ENCODE measurements at regions not wholly inside any gene's neighbourhood (a gene's known extent, or its start where the extent isn't known, plus 50 kb on each side); places are given as distances from the start of the nearest gene placed in this dataset.

GRCh38 chr6:19587238-19587942, 249.8 kb upstream of the ID4 start:
- no peak overlapping the region for H3K4me2 ChIP-seq
- H4K20me1 ChIP-seq (ENCODE audit: insufficient read depth) = no peaks in the 10 kb centered on the region
- H3K79me2 ChIP-seq (ENCODE audit: insufficient read depth) = no peaks in the 10 kb centered on the region
- no peak for DNase-seq
- no peaks in the 10 kb centered on the region for H3K27me3 ChIP-seq (ENCODE audit: insufficient read depth)
- no peaks in the 10 kb centered on the region for H3F3A ChIP-seq (replicated peaks; ENCODE audit: insufficient read depth)
- H3K27ac ChIP-seq (ENCODE audit: low read depth in 2 of 2, low read length in 1 of 2) = no peak overlapping the region
- TF ChIP-seq, protein P1, sequence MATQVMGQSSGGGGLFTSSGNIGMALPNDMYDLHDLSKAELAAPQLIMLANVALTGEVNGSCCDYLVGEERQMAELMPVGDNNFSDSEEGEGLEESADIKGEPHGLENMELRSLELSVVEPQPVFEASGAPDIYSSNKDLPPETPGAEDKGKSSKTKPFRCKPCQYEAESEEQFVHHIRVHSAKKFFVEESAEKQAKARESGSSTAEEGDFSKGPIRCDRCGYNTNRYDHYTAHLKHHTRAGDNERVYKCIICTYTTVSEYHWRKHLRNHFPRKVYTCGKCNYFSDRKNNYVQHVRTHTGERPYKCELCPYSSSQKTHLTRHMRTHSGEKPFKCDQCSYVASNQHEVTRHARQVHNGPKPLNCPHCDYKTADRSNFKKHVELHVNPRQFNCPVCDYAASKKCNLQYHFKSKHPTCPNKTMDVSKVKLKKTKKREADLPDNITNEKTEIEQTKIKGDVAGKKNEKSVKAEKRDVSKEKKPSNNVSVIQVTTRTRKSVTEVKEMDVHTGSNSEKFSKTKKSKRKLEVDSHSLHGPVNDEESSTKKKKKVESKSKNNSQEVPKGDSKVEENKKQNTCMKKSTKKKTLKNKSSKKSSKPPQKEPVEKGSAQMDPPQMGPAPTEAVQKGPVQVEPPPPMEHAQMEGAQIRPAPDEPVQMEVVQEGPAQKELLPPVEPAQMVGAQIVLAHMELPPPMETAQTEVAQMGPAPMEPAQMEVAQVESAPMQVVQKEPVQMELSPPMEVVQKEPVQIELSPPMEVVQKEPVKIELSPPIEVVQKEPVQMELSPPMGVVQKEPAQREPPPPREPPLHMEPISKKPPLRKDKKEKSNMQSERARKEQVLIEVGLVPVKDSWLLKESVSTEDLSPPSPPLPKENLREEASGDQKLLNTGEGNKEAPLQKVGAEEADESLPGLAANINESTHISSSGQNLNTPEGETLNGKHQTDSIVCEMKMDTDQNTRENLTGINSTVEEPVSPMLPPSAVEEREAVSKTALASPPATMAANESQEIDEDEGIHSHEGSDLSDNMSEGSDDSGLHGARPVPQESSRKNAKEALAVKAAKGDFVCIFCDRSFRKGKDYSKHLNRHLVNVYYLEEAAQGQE (IDR thresholded peaks at IDR 0.05; ENCODE audit: low read depth, low read length) = no peak
- TF ChIP-seq SMC3 (IDR thresholded peaks at IDR 0.05; ENCODE audit: low read depth, low read length) (no peak), POLR2AphosphoS5 (IDR thresholded peaks at IDR 0.05; ENCODE audit: low read depth, low read length) (no peak), ELF1 (IDR thresholded peaks at IDR 0.05) (no peak), RAD21 (IDR thresholded peaks at IDR 0.05; ENCODE audit: low read length) (no peak), USF2 (IDR thresholded peaks at IDR 0.05; ENCODE audit: borderline replicate concordance, low read depth, low read length) (no peak), IRF3 (IDR thresholded peaks at IDR 0.05; ENCODE audit: low read depth, low read length) (no peak), RCOR1 (IDR thresholded peaks at IDR 0.05; ENCODE audit: low read length) (no peak), FOXM1 (IDR thresholded peaks at IDR 0.05; ENCODE audit: low read depth) (no peak)
- TF ChIP-seq, protein P2, sequence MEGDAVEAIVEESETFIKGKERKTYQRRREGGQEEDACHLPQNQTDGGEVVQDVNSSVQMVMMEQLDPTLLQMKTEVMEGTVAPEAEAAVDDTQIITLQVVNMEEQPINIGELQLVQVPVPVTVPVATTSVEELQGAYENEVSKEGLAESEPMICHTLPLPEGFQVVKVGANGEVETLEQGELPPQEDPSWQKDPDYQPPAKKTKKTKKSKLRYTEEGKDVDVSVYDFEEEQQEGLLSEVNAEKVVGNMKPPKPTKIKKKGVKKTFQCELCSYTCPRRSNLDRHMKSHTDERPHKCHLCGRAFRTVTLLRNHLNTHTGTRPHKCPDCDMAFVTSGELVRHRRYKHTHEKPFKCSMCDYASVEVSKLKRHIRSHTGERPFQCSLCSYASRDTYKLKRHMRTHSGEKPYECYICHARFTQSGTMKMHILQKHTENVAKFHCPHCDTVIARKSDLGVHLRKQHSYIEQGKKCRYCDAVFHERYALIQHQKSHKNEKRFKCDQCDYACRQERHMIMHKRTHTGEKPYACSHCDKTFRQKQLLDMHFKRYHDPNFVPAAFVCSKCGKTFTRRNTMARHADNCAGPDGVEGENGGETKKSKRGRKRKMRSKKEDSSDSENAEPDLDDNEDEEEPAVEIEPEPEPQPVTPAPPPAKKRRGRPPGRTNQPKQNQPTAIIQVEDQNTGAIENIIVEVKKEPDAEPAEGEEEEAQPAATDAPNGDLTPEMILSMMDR (IDR thresholded peaks at IDR 0.05) = no peak
- H3K36me3 ChIP-seq (replicated peaks in 1 of 2; ENCODE audit: control insufficient read depth in 1 of 2, insufficient read depth in 2 of 2, low read length in 1 of 2) = no peaks in the 10 kb centered on the region
- no peak overlapping the region for H3K9ac ChIP-seq
- no peak overlapping the region for H2AFZ ChIP-seq (ENCODE audit: low read depth)
- ChIA-PET POLR2A (no interaction called here), CTCF (interaction anchor here (1.8 kb wide), 1 partner anchor 8 kb away, joined by 3 read pairs; no protein-coding TSS in a partner anchor)
- 0 out of 4 replicates have a peak, but pooled peaks cover 0 to 7% of the 10 kb centered on the region in 2 experiments for H3K4me1 ChIP-seq (ENCODE audit: control insufficient read depth in 1 of 2, insufficient read depth in 2 of 2, low read depth in 1 of 2, low read length in 1 of 2)
- H3K9me3 ChIP-seq = no peaks in the 10 kb centered on the region
- no peak overlapping the region for H3K4me3 ChIP-seq (ENCODE audit: low read depth in 2 of 2, low read length in 1 of 2)
- no peaks in the 10 kb centered on the region for H3K9me2 ChIP-seq
- 5% methylated on average over 4 of the region's 4 CpGs for WGBS (ENCODE audit: low lambda C conversion rate)
